IPS DF 4.7 (cell line): ENCODE measurements at regions not wholly inside any gene's neighbourhood (a gene's known extent, or its start where the extent isn't known, plus 50 kb on each side); places are given as distances from the start of the nearest gene placed in this dataset.
"Not testable (repeated sequence)": the region's sequence is repeated elsewhere in the genome, so short reads cannot be mapped to it uniquely, and the experiment has no call there.

Experiments
- DNase-seq: peaks from one replicate; pipeline ENCODE4 v3.0.0-alpha.2; 2013; ENCODE audit warnings: low spot score; ENCODE audit errors: extremely low read depth

GRCh38 chr4:79223993-79224776, 101.7 kb downstream of the NAA11 start:
- no peak for DNase-seq

DNA sequence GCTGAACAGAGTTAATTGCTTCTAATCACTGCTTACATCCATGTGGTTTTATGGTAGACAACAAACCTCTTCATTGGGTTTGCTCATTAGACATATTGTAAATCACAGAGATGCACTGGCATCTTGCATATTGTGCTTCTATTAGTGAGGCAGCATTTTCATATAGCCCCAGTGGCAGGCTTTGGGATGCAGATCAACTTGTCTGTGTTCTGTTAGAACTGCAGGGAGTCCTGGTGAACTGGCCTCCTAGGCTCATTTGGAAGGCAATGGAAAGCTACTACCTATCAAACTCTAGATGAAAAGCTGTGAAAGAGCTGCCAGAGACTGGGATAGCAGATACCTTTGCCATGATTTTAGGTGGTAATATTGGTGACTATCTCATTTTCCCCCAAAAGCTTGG, 108.8 kb downstream of the NAA11 start:
- peak; percentile 25 for DNase-seq

DNA sequence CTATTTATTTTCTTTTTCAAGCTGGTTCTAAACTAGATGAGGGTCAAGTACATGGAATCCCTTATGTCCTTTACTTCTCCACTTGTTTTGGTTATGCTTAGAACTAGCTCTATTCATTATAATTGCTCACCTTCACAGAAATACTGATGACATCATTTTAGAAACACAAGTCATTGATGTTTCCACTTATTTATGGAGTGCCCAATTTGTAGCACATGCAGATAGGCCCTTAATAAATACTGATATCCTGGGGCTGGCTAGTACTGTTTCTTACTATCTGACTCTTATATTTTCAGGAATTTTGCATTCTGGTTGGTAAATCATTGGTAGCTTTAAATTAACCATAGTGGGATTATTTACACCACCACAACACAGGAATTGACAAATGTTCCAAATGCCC, 112.2 kb downstream of the NAA11 start:
- no peak for DNase-seq

GRCh38 chr4:79213010-79213409, 112.9 kb downstream of the NAA11 start:
- no peak for DNase-seq

GRCh38 chr4:79212311-79212710, 113.5 kb downstream of the NAA11 start:
- no peak for DNase-seq

DNA sequence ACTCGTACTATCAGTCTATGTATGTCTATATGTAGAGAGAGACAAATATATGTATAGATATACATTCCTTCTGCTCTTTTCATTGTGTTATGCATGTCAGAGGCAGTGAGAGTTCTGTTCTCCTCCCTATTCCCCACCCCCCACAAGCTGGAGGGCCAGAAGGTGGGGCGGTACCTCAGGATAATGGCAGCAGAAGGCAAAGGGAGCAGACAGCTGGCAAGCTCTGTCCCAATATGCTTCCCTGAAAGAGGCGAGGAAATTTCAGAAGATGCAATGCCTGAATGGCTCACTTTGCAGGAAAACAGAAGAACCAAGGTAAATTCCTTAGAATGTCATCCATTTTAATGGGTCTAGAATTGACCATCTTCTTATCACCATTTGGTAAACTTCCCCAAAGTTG, 114.4 kb downstream of the NAA11 start:
- no peak for DNase-seq

DNA sequence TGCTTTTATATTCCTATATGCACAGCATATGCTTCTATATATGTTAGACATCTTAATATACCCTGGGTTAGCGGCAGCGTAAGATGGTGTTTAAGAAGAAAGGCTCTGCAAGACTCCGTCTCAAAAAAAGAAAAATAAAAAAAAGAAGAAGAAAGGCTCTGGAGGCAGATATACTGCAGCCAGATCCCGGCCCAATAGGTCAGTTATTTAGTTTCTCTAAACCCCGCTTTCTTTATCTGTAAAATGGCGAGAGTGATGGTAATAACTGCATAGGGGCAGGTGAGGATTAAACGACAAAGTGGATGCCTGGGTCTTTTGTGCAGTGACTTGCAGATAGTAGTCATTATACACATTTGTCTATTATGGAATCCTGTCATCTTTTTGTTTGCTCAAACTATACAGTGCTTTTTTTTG, 115.2 kb downstream of the NAA11 start:
- no peak for DNase-seq

DNA sequence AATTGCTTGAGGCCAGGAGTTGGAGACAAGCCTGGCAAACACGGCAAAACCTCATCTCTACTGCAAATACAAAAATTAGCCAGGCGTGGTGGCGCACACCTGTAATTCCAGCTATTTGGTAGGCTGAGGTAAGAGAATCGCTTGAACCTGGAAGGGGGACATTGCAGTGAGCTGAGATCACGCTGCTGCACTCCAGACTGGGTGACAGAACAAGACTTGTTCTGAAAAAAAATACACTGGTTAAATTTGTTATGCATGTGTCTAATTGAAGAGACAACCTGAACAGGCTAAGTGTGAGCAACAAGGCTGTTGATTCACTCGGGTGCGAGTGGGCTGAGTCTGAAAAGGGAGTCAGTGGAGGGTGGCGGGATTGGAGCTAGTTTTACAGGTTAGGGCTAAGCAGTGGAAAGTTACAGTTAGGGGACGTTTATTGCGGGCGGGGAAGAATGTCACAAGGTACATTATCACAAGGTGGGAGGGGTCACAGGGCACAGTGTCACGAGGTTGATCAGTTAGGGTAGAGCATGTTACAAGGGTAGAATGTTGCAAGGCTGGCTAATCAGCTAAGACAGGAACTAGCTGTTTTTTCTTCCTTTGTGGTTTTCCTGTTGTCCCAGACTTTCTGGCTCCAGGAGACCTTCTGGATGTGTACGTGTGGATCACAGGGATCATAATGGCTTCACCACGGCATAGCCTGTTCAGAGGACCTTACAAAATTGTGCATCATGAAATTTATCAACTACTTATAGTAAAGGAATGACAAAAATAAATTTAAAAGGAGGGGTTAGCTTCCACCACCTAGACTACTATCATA, 115.8 kb downstream of the NAA11 start:
- DNase-seq, result no peak

DNA sequence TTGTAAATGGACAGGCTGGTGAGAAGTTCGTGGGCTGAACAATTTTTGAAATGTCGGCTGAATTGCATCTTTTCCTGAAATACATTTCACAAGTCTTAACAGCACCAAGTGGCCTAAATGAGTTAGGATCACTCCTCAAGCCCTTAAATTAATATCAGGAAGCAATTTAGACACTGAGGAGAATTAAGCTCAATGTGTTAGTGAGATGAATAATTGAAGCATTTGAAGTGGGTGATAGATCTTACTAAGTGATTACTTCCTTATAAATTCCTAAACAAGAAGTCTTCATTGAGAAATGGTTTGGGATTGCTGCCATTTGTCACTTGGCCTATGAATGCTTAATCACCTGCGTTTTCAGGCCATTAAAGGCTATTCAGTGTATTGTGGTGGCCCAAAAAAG, 116.8 kb downstream of the NAA11 start:
- no peak for DNase-seq

GRCh38 chr4:79207281-79207680, 118.6 kb downstream of the NAA11 start:
- no peak for DNase-seq

- no peak for DNase-seq
Observed at GRCh38 chr4:79206660-79207059, 119.2 kb downstream of the NAA11 start.

- DNase-seq, result no peak
Observed at GRCh38 chr4:79205121-79205520, 120.7 kb downstream of the NAA11 start.

GRCh38 chr4:79201971-79202370, 123.9 kb downstream of the NAA11 start:
- no peak for DNase-seq

DNA sequence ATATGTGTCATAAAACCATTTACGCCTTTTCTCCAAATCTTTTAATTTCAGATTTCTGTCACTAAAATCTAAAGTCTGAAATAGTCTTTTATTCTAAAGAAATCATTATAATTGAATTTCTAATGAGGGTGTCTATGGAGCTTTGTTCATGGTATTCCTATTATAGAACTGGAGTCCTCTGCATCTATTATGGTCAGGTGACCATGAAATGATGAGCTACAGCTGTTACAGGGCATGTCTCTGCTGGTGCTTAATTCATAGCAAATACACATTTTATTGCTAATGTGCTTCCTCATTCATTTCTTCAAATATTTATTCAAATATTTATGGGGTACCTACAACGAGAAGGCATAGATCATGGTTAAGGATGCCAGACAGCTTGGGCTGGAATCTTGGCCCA, 126.1 kb downstream of the NAA11 start:
- no peak for DNase-seq

DNA sequence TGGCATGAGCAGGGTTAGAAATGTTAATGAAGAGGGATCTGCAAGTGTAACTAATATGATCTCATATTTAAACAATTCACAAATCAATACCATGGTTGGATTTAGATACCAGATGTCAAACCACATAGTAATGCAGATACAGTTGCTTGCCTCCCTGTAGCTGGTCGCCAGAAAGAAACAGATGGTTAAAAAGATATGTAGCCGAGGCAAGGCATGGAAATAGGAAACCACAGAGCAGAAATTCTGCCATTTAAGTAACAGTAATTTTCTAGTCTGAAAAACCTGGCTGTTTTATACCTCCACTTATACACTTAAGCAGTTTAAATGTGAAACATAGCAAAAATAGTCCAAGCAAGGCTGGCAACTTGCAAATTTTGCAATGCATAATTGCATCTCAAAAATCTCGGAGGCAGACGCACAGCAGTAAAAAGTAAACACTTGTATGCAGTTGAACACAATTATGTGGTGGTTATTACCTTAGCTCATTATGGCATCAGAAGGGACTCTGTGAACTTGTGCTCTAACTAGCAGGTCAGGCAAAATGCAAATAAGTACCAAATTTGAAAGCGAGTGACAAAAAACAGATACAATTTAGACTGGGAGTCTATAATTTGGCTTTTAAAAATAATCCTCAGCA, 126.8 kb downstream of the NAA11 start:
- no peak for DNase-seq

- DNase-seq, result no peak
Observed at GRCh38 chr4:79197275-79198009, 128.4 kb downstream of the NAA11 start.

DNA sequence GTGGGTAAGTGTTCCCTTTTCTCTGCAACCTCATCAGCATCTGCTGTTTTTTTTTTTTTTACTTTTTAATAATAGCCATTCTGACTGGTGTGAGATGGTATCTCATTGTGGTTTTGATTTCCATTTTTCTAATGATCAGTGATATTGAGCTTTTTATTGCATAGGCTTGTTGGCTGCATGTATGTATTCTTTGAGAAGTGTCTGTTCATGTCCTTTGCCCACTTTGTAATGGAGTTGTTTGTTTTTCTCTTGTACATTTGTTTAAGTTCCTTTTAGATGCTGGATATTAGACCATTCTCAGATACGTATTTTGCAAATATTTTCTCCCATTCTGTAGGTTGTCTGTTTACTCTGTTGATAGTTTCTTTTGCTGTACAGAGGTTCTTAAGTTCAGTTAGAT, 134.6 kb downstream of the NAA11 start:
- DNase-seq, result not testable (repeated sequence)

DNA sequence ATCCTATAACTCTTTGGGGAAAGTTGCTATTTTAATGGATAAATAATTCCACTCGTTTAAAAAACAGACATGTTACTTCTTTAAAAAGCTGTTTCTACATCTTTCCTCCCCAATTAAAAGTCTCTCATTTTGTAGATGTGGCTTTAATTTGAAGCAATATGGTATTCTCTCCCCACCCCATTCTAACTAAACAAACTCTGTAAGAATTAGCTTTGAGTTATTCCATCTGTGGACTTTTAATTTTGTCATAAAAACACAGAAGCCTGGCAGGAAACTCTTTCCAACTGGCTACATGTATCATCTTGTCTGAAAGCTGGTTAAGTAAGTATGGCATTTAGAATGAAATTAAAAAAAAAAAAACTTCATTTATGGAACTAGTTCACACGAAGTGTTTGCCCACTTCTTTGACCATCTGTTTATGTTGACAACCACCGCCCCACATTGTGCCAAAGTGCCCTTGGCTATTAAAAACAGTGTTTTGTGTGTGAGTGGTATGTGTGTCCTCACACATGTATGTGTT, 140.3 kb downstream of the NAA11 start:
- DNase-seq, result no peak

- no peak for DNase-seq
Observed at GRCh38 chr4:79184476-79184875, 141.4 kb downstream of the NAA11 start.

- no peak for DNase-seq
Observed at GRCh38 chr4:79182209-79182608, 143.7 kb downstream of the NAA11 start.

- no peak for DNase-seq
Observed at GRCh38 chr4:79181190-79181589, 144.7 kb downstream of the NAA11 start.
